ENCODE measurements at regions not wholly inside any gene's neighbourhood (a gene's known extent, or its start where the extent isn't known, plus 50 kb on each side); places are given as distances from the start of the nearest gene placed in this dataset.
A peak's percentile ranks its signal among the peaks of the same experiment; 100 is the strongest.

DNA sequence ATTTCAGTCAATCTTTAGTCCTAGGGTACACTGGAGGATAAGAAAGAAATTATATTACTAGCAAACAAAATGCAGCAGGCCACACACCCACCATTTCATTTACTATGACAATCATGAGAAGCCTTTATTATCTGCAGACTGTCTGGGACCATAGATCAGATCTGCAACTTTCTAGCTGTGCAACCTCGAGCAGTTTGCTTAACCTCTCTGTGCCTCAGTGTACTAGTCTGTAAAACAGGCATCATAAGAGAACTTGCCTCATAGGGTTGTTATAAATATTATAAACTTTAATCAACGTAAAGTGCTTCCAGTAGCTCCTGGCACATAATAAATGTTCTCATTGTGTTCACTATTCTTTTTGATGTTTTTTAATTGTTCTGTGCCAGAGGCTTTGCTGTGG is 128.2 kb upstream of the C1QTNF7 start:
- no peak overlapping the region for H3K4me3 ChIP-seq (ENCODE audit: low read length)
- no peak for DNase-seq
- POLR2A ChIA-PET, result no interaction called here
- peaks cover 4 to 10% of the 10 kb centered on the region in 2 donors for H3K27me3 Mint-ChIP-seq
- no peak overlapping the region for H3K27ac ChIP-seq (ENCODE audit: low read depth, low read length)
- H3K4me1 ChIP-seq (ENCODE audit: insufficient read depth, low read length), result no peaks in the 10 kb centered on the region
- H3K36me3 ChIP-seq (ENCODE audit: insufficient read depth, low read length), result no peaks in the 10 kb centered on the region
- CTCF ChIA-PET, result no interaction called here
- H3K9me3 ChIP-seq (ENCODE audit: low read length), result no peaks in the 10 kb centered on the region
- H3K27me3 ChIP-seq (ENCODE audit: insufficient read depth, low read length, poor library complexity, severe bottlenecking), result no peaks in the 10 kb centered on the region
- H3K4me3 Mint-ChIP-seq, result no peak overlapping the region
- H3K4me1 Mint-ChIP-seq, result no peaks in the 10 kb centered on the region
- H3K36me3 Mint-ChIP-seq, result no peaks in the 10 kb centered on the region
- no peak overlapping the region for H3K27ac Mint-ChIP-seq
- no peaks in the 10 kb centered on the region for H3K9me3 Mint-ChIP-seq

- POLR2A ChIA-PET, result no interaction called here
- no peak overlapping the region for H3K27ac Mint-ChIP-seq
- Histone ChIP-seq H3K36me3 (ENCODE audit: insufficient read depth, low read length) (no peaks in the 10 kb centered on the region), H3K27ac (ENCODE audit: low read depth, low read length) (no peak overlapping the region), H3K4me3 (ENCODE audit: low read length) (no peak overlapping the region), H3K27me3 (ENCODE audit: insufficient read depth, low read length, poor library complexity, severe bottlenecking) (no peaks in the 10 kb centered on the region), H3K4me1 (ENCODE audit: insufficient read depth, low read length) (no peaks in the 10 kb centered on the region), H3K9me3 (ENCODE audit: low read length) (no peaks in the 10 kb centered on the region)
- no peak overlapping the region for H3K4me3 Mint-ChIP-seq
- CTCF ChIA-PET, result no interaction called here
- DNase-seq, result no peak
- H3K4me1 Mint-ChIP-seq, result no peaks in the 10 kb centered on the region
- peaks cover 2 to 17% of the 10 kb centered on the region in 2 donors for H3K27me3 Mint-ChIP-seq
- H3K9me3 Mint-ChIP-seq, result no peaks in the 10 kb centered on the region
- H3K36me3 Mint-ChIP-seq, result no peaks in the 10 kb centered on the region
These were observed 124.7 kb upstream of the C1QTNF7 start for GRCh38 chr4:15303052-15303641.

DNA sequence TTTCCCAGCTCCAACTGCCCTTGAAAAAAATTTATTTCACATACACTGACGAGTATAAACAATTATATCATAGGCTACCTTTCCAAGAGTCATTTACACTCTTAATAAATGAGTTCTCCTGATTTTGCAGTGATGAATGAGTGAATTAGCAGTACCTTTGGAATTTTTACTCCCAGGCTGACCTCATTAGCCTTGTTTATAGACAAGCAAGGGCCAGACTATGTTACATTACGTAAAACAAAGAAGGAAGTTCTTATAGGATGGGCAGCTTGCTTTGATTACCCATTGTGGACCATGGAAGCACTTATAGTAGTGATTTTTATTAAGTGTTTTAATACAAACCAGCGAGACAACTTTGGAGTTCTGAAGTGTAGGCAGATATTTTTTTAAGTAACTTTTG is 112.9 kb upstream of the C1QTNF7 start:
- H3K27ac Mint-ChIP-seq, result no peak overlapping the region
- Histone ChIP-seq H3K4me3 (ENCODE audit: low read length) (no peak overlapping the region), H3K27me3 (ENCODE audit: insufficient read depth, low read length, poor library complexity, severe bottlenecking) (no peaks in the 10 kb centered on the region), H3K4me1 (ENCODE audit: insufficient read depth, low read length) (no peaks in the 10 kb centered on the region), H3K36me3 (ENCODE audit: insufficient read depth, low read length) (no peaks in the 10 kb centered on the region), H3K9me3 (ENCODE audit: low read length) (no peaks in the 10 kb centered on the region), H3K27ac (ENCODE audit: low read depth, low read length) (no peak overlapping the region)
- no peak overlapping the region for H3K4me3 Mint-ChIP-seq
- H3K36me3 Mint-ChIP-seq, result no peaks in the 10 kb centered on the region
- no peaks in the 10 kb centered on the region for H3K4me1 Mint-ChIP-seq
- peaks cover 0 to 6% of the 10 kb centered on the region in 2 donors for H3K27me3 Mint-ChIP-seq
- H3K9me3 Mint-ChIP-seq, result peaks cover 0 to 3% (median 0%) of the 10 kb centered on the region in 5 donors
- ChIA-PET POLR2A (no interaction called here), CTCF (no interaction called here)
- DNase-seq, result no peak

- no peaks in the 10 kb centered on the region for H3K9me3 ChIP-seq (ENCODE audit: low read length)
- no peak overlapping the region for H3K4me3 Mint-ChIP-seq
- DNase-seq, result no peak
- H3K4me1 Mint-ChIP-seq, result no peaks in the 10 kb centered on the region
- H3K36me3 Mint-ChIP-seq, result no peaks in the 10 kb centered on the region
- CTCF ChIA-PET, result no interaction called here
- no peak overlapping the region for H3K4me3 ChIP-seq (ENCODE audit: low read length)
- H3K9me3 Mint-ChIP-seq, result no peaks in the 10 kb centered on the region
- POLR2A ChIA-PET, result no interaction called here
- H3K4me1 ChIP-seq (ENCODE audit: insufficient read depth, low read length), result no peaks in the 10 kb centered on the region
- H3K27me3 ChIP-seq (ENCODE audit: insufficient read depth, low read length, poor library complexity, severe bottlenecking), result no peaks in the 10 kb centered on the region
- no peak overlapping the region for H3K27ac Mint-ChIP-seq
- no peaks in the 10 kb centered on the region for H3K36me3 ChIP-seq (ENCODE audit: insufficient read depth, low read length)
- H3K27me3 Mint-ChIP-seq, result peaks cover 1 to 19% of the 10 kb centered on the region in 2 donors
- no peak overlapping the region for H3K27ac ChIP-seq (ENCODE audit: low read depth, low read length)
These were observed 110.6 kb upstream of the C1QTNF7 start for GRCh38 chr4:15317246-15317645.

DNA sequence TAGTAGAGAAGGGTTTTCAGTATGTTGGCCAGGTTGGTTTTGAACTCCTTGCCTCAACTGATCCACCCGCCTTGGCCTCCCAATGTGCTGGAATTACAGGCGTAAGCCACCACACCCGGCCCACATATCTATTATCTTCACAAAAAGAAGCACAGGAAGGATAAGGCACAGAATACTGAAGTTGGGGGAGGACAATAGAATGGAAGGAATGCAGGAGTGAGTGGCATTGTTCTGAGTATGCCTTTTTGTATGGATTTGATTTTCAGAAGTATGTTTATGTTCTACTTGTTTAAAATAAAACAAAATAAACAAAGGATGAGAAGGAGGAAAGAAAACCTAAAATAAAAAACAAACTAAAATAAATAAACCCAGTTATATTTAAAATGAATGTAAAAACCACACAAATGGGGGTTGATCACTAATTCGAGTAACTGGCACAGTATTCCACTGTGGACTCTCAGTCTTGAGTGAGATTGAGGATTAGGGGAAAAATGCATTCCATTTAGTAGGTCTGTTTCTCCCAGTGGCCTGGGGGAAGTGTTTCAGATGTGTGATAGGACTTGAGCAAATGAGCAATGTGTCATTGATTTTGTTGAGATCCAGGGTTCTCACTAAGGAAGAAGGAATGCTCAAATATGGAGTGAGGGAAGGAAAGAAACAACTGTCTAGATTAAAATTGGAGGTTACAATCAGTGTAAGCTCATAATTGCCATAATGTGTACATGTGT is 109.0 kb upstream of the C1QTNF7 start:
- no peaks in the 10 kb centered on the region for H3K9me3 Mint-ChIP-seq
- H3K36me3 ChIP-seq (ENCODE audit: insufficient read depth, low read length), result no peaks in the 10 kb centered on the region
- no peaks in the 10 kb centered on the region for H3K4me1 ChIP-seq (ENCODE audit: insufficient read depth, low read length)
- H3K36me3 Mint-ChIP-seq, result no peaks in the 10 kb centered on the region
- H3K27ac Mint-ChIP-seq, result no peak overlapping the region
- H3K4me3 ChIP-seq (ENCODE audit: low read length), result no peak overlapping the region
- H3K9me3 ChIP-seq (ENCODE audit: low read length), result no peaks in the 10 kb centered on the region
- DNase-seq, result no peak
- ChIA-PET POLR2A (no interaction called here), CTCF (no interaction called here)
- peaks cover 1 to 31% of the 10 kb centered on the region in 2 donors for H3K27me3 Mint-ChIP-seq
- H3K4me1 Mint-ChIP-seq, result no peaks in the 10 kb centered on the region
- H3K27me3 ChIP-seq (ENCODE audit: insufficient read depth, low read length, poor library complexity, severe bottlenecking), result no peaks in the 10 kb centered on the region
- no peak overlapping the region for H3K4me3 Mint-ChIP-seq
- no peak overlapping the region for H3K27ac ChIP-seq (ENCODE audit: low read depth, low read length)

DNA sequence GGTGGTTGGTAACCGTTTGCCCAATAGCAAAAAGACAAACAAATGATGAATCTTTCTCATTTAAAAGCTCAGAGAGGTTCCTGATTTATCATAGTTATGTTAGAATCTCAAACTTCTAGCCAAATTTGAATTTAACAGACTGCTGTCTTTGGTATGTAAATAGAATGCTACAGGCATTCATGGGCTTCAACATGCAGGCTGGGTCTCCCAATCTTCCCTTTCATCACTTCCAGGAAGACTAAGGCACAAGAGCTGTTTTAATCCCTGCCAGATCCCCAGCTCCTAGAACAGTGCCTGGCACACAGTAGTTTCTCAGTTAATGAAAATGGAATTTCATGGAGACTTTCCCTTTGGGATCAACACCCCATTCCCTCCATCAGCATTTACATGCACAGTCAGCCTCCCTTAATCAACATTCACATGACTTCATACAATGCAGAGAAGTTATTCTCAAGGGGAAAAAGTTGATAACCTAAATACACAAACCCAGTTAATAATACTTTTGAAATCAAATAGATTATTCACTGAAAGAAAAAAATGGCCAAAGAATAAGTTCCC is 107.6 kb upstream of the C1QTNF7 start:
- Histone ChIP-seq H3K4me1 (ENCODE audit: insufficient read depth, low read length) (no peaks in the 10 kb centered on the region), H3K36me3 (ENCODE audit: insufficient read depth, low read length) (no peaks in the 10 kb centered on the region), H3K4me3 (ENCODE audit: low read length) (no peak overlapping the region), H3K9me3 (ENCODE audit: low read length) (no peaks in the 10 kb centered on the region), H3K27ac (ENCODE audit: low read depth, low read length) (no peak overlapping the region), H3K27me3 (ENCODE audit: insufficient read depth, low read length, poor library complexity, severe bottlenecking) (no peaks in the 10 kb centered on the region)
- Mint-ChIP-seq H3K4me3 (no peak overlapping the region), H3K4me1 (peaks cover 0 to 5% (median 0%) of the 10 kb centered on the region in 3 donors), H3K9me3 (no peaks in the 10 kb centered on the region), H3K27ac (no peak overlapping the region), H3K36me3 (no peaks in the 10 kb centered on the region), H3K27me3 (peaks cover 1 to 32% of the 10 kb centered on the region in 2 donors)
- no peak for DNase-seq
- CTCF ChIA-PET, result no interaction called here
- POLR2A ChIA-PET, result no interaction called here

- ChIA-PET CTCF (no interaction called here), POLR2A (no interaction called here)
- Mint-ChIP-seq H3K27ac (peak overlapping the region in 1 of 8 donors; percentile 81), H3K4me1 (peaks cover 0 to 5% (median 0%) of the 10 kb centered on the region in 3 donors), H3K4me3 (no peak overlapping the region), H3K9me3 (no peaks in the 10 kb centered on the region), H3K36me3 (no peaks in the 10 kb centered on the region), H3K27me3 (peaks cover 1 to 32% of the 10 kb centered on the region in 2 donors)
- no peaks in the 10 kb centered on the region for H3K9me3 ChIP-seq (ENCODE audit: low read length)
- no peaks in the 10 kb centered on the region for H3K4me1 ChIP-seq (ENCODE audit: insufficient read depth, low read length)
- H3K36me3 ChIP-seq (ENCODE audit: insufficient read depth, low read length), result no peaks in the 10 kb centered on the region
- DNase-seq, result no peak
- no peaks in the 10 kb centered on the region for H3K27me3 ChIP-seq (ENCODE audit: insufficient read depth, low read length, poor library complexity, severe bottlenecking)
- no peak overlapping the region for H3K27ac ChIP-seq (ENCODE audit: low read depth, low read length)
- H3K4me3 ChIP-seq (ENCODE audit: low read length), result no peak overlapping the region
These were observed 105.8 kb upstream of the C1QTNF7 start for GRCh38 chr4:15322006-15322405.

- DNase-seq, result no peak
- Histone ChIP-seq H3K9me3 (ENCODE audit: low read length) (no peaks in the 10 kb centered on the region), H3K4me3 (ENCODE audit: low read length) (no peak overlapping the region), H3K27me3 (ENCODE audit: insufficient read depth, low read length, poor library complexity, severe bottlenecking) (no peaks in the 10 kb centered on the region), H3K27ac (ENCODE audit: low read depth, low read length) (no peak overlapping the region), H3K4me1 (ENCODE audit: insufficient read depth, low read length) (no peaks in the 10 kb centered on the region), H3K36me3 (ENCODE audit: insufficient read depth, low read length) (no peaks in the 10 kb centered on the region)
- H3K9me3 Mint-ChIP-seq, result no peaks in the 10 kb centered on the region
- ChIA-PET POLR2A (no interaction called here), CTCF (no interaction called here)
- no peak overlapping the region for H3K27ac Mint-ChIP-seq
- H3K4me3 Mint-ChIP-seq, result no peak overlapping the region
- H3K4me1 Mint-ChIP-seq, result peaks cover 0 to 5% (median 0%) of the 10 kb centered on the region in 3 donors
- H3K27me3 Mint-ChIP-seq, result peaks cover 0 to 21% of the 10 kb centered on the region in 2 donors
- no peaks in the 10 kb centered on the region for H3K36me3 Mint-ChIP-seq
These were observed 101.8 kb upstream of the C1QTNF7 start for GRCh38 chr4:15325987-15326386.

Data from CD8-positive, alpha-beta memory T cell (primary cell).